C4-2B (cell line): ENCODE measurements at regions not wholly inside any gene's neighbourhood (a gene's known extent, or its start where the extent isn't known, plus 50 kb on each side); places are given as distances from the start of the nearest gene placed in this dataset.

Experiments
- CTCF ChIP-seq: fragments of 450-650 bp; conservative IDR thresholded peaks from 2 replicates; pipeline ENCODE4 v1.5.1; 2017; ENCODE audit warnings: mild to moderate bottlenecking
- ZFX ChIP-seq: fragments of 450-650 bp; IDR thresholded peaks from 2 replicates; pipeline ENCODE4 v1.6.1; 2017

GRCh38 chr1:60895252-60895651 lies 187.1 kb upstream of the NFIA start:
- TF ChIP-seq CTCF (no peak), ZFX (no peak)
